ENCODE measurements at regions not wholly inside any gene's neighbourhood (a gene's known extent, or its start where the extent isn't known, plus 50 kb on each side); places are given as distances from the start of the nearest gene placed in this dataset.
A peak's percentile ranks its signal among the peaks of the same experiment; 100 is the strongest.

DNA sequence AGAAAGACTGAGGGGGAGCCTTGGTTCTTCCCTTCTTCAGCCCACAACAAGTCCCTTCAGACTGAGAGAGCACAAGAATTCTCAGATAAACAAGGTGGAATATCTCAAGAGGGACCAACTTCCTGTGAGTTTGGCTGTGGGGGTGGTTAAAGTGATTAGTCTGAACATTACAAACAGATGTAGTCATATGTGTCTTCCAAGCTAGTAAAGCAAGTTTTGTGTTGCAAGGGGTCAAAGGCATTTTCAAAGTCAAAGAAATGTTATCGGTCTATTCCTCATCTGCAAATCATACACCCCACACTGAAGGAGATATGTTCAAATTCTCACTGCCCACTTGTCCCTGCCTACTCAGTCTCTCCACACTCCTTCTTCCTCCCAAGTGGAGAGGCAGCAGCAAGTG, 242.5 kb downstream of the FAM43A start:
- peak overlapping the region; percentile 4 for H2AFZ ChIP-seq (ENCODE audit: low read length)
- TF ChIP-seq, protein P1, sequence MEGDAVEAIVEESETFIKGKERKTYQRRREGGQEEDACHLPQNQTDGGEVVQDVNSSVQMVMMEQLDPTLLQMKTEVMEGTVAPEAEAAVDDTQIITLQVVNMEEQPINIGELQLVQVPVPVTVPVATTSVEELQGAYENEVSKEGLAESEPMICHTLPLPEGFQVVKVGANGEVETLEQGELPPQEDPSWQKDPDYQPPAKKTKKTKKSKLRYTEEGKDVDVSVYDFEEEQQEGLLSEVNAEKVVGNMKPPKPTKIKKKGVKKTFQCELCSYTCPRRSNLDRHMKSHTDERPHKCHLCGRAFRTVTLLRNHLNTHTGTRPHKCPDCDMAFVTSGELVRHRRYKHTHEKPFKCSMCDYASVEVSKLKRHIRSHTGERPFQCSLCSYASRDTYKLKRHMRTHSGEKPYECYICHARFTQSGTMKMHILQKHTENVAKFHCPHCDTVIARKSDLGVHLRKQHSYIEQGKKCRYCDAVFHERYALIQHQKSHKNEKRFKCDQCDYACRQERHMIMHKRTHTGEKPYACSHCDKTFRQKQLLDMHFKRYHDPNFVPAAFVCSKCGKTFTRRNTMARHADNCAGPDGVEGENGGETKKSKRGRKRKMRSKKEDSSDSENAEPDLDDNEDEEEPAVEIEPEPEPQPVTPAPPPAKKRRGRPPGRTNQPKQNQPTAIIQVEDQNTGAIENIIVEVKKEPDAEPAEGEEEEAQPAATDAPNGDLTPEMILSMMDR (IDR thresholded peaks at IDR 0.05; ENCODE audit: extremely low read depth, low read depth, low read length) = no peak
- no peak overlapping the region for H3K4me3 ChIP-seq (ENCODE audit: insufficient read depth, low read length)
- no peaks in the 10 kb centered on the region for H3K79me2 ChIP-seq (ENCODE audit: insufficient read depth, low read length)
- no peaks in the 10 kb centered on the region for H4K20me1 ChIP-seq (ENCODE audit: insufficient read depth, low read length)
- no peaks in the 10 kb centered on the region for H3K36me3 ChIP-seq (ENCODE audit: insufficient read depth, low read length)
- no peaks in the 10 kb centered on the region for H3K27me3 ChIP-seq (ENCODE audit: insufficient read depth, low read length)
- no peak overlapping the region for H3K27ac ChIP-seq (ENCODE audit: low read depth, low read length)
- no peak for DNase-seq (ENCODE audit: insufficient read length, low spot score, missing footprints)
- H3K4me1 ChIP-seq (ENCODE audit: insufficient read depth, low read length) = peaks cover 40% of the 10 kb centered on the region
- H3K9me3 ChIP-seq (ENCODE audit: low read depth, low read length) = no peaks in the 10 kb centered on the region
- peak overlapping the region; percentile 2 for H3K4me2 ChIP-seq (ENCODE audit: insufficient read depth, low read length)

DNA sequence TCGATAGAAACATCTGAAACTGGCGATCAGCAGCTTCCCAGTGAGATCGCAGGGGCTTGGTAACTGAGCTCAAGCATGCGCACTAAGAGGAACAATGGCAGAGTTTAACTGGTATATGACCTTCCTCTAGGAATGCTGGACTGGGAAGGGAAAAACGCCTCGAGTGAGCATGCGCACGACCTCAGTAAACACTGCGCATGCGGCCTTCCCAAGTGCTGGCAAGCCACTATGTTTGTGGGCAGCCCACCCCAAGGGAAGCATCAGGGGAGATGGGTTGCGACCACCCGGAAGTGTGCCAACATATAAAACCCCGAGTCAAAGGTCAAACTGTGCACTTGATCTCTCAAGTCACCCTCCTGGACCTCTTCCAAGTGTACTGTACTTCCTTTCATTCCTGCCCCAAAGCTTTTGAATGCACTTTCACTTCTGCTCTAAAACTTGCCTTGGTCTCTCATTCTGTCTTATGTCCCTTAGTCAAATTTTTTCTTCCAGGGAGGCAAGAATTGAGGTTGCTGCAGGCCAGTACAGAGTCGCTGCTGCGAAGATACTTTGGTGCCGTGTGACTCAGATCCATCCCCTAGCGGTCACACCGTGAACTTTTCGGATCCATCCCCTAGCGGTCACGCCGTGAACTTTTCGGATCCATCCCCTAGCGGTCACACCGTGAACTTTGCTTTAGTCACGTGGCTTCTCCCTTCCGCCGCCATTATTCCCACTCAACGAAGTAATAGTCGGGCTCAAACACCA, 243.3 kb downstream of the FAM43A start:
- DNase-seq (ENCODE audit: insufficient read length, low spot score, missing footprints) = no peak
- no peak overlapping the region for H3K4me2 ChIP-seq (ENCODE audit: insufficient read depth, low read length)
- H3K27ac ChIP-seq (ENCODE audit: low read depth, low read length) = no peak overlapping the region

DNA sequence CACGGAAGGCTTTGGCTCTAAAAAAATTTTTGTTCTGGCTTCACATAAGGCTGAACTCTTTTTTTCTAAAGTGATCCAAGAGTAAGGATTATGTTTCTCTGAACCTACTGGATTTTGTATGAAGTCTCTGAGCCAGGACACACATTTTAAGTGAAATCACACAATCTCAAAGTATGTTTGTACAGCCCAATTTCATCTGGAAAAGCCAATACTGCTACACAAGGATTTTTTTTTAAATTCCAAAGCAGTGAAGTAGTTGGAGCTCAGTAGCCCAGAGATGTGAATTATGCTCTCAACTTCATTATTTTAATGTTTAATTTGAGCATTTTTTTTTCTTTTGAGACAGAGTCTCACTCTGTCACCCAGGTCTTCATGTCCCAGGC, 243.9 kb downstream of the FAM43A start:
- Histone ChIP-seq H3K27ac (ENCODE audit: low read depth, low read length) (no peak overlapping the region), H4K20me1 (ENCODE audit: insufficient read depth, low read length) (no peaks in the 10 kb centered on the region)
- no peak for DNase-seq (ENCODE audit: insufficient read length, low spot score, missing footprints)

More for the DNA sequence above, 243.3 kb downstream of the FAM43A start:
- no peaks in the 10 kb centered on the region for H4K20me1 ChIP-seq (ENCODE audit: insufficient read depth, low read length)
- no peaks in the 10 kb centered on the region for H3K36me3 ChIP-seq (ENCODE audit: insufficient read depth, low read length)
- H3K4me3 ChIP-seq (ENCODE audit: insufficient read depth, low read length) = no peak overlapping the region
- no peaks in the 10 kb centered on the region for H3K27me3 ChIP-seq (ENCODE audit: insufficient read depth, low read length)
- no peaks in the 10 kb centered on the region for H3K9me3 ChIP-seq (ENCODE audit: low read depth, low read length)
- TF ChIP-seq, protein P1 (IDR thresholded peaks at IDR 0.05; ENCODE audit: extremely low read depth, low read depth, low read length) = peak; percentile 54
- H2AFZ ChIP-seq (ENCODE audit: low read length) = no peak overlapping the region
- H3K4me1 ChIP-seq (ENCODE audit: insufficient read depth, low read length) = peaks cover 40% of the 10 kb centered on the region
- H3K79me2 ChIP-seq (ENCODE audit: insufficient read depth, low read length) = no peaks in the 10 kb centered on the region

More for the DNA sequence above, 243.9 kb downstream of the FAM43A start:
- Histone ChIP-seq H2AFZ (ENCODE audit: low read length) (no peak overlapping the region), H3K4me3 (ENCODE audit: insufficient read depth, low read length) (no peak overlapping the region), H3K79me2 (ENCODE audit: insufficient read depth, low read length) (no peaks in the 10 kb centered on the region), H3K36me3 (ENCODE audit: insufficient read depth, low read length) (no peaks in the 10 kb centered on the region), H3K4me1 (ENCODE audit: insufficient read depth, low read length) (peaks cover 40% of the 10 kb centered on the region), H3K9me3 (ENCODE audit: low read depth, low read length) (no peaks in the 10 kb centered on the region), H3K4me2 (ENCODE audit: insufficient read depth, low read length) (no peak overlapping the region), H3K27me3 (ENCODE audit: insufficient read depth, low read length) (no peaks in the 10 kb centered on the region)
- TF ChIP-seq, protein P1 (IDR thresholded peaks at IDR 0.05; ENCODE audit: extremely low read depth, low read depth, low read length) = no peak
